Stimulated activated naive CD4-positive, alpha-beta T cell treated with Interleukin-2 at 50 U/mL for 16 hours (primary cell): ENCODE measurements at regions not wholly inside any gene's neighbourhood (a gene's known extent, or its start where the extent isn't known, plus 50 kb on each side); places are given as distances from the start of the nearest gene placed in this dataset.

Experiments
- DNase-seq: peaks from one replicate; lab custom pipeline; 2025; lab: John Stamatoyannopoulos, UW

DNA sequence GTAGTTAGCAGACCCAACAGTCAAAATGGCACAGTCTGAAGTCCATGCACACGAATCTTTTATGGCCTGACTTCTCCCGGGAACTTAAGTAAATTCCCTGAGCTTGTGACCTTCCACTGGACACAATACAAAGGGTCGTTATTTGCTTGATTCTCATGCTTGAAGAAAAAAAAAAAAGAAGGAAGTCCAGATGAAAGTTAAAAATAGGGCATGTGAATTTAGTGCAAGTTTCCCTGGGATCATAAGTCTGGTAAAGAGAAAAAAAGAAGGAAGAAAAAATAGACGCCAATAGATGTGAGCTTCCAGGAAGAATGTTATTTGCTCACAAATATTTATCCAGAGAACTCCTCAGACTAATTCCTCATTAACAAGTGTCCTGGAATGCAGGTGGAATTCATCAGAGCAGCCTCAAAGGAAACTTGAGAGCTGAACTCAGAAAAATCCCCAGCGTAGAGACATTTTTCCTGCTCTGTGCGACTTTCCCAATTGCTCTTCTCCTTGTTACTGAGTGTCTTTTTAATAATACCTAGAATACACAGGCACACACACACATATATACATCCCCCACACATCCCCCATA, 616.3 kb downstream of the EBF1 start:
- no peak for DNase-seq

DNA sequence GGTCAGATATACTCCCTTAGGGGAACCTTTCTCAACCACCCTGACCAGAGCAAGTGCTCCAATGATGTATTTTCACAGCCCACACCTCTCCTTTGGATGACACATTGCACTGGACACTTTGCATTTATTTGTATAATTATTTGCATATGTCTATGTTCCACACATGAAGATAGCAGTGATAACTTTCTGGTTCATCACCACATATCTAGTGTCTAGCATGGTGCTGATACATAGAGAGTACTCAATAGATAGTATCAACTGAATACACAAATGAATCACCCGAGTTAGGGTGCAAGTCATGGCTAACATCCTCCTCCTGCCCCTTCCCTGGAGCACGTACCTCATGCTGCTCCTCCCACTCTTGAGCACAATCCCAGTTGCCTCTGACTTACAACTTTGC, 617.6 kb downstream of the EBF1 start:
- no peak for DNase-seq

- no peak for DNase-seq
These were observed 619.2 kb upstream of the CLINT1 start for GRCh38 chr5:158478139-158478538.

- DNase-seq, result no peak
These were observed 618.3 kb upstream of the CLINT1 start for GRCh38 chr5:158477214-158477613.

DNA sequence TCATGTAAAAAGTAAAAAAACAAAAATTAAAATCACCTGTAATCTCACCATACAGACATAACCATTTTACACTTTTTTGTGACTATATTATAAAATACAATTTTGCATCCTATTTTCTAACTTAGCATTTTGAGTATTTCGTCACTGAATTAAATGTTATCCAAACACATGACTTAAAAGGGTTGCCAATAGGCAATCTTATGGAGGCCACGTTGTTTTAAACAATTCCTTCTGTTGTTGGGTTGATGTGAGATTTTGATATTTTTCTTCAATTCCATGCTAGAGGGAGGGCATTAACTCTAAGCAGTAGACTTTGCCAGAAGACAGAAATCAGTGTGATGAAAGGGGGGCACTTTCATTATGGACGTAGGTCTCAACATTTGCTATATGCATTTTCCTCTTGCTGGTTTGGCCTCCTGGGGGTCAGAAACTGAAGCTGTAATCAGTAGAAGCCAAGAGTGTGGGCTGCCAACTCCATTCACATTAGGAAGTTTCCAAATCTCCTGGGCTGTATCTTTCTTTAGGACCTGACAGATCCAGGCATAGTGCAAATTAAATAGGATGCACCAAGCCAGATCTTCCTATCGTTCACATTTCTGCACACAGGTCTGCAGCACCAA, 614.2 kb upstream of the CLINT1 start:
- DNase-seq, result no peak

- DNase-seq, result no peak
These were observed 612.6 kb upstream of the CLINT1 start for GRCh38 chr5:158471535-158471924.

GRCh38 chr5:158470764-158471534, 612.0 kb upstream of the CLINT1 start:
- no peak for DNase-seq

- DNase-seq, result no peak
These were observed 609.5 kb upstream of the CLINT1 start for GRCh38 chr5:158468444-158468843.

GRCh38 chr5:158466191-158466590, 607.2 kb upstream of the CLINT1 start:
- DNase-seq, result no peak

DNA sequence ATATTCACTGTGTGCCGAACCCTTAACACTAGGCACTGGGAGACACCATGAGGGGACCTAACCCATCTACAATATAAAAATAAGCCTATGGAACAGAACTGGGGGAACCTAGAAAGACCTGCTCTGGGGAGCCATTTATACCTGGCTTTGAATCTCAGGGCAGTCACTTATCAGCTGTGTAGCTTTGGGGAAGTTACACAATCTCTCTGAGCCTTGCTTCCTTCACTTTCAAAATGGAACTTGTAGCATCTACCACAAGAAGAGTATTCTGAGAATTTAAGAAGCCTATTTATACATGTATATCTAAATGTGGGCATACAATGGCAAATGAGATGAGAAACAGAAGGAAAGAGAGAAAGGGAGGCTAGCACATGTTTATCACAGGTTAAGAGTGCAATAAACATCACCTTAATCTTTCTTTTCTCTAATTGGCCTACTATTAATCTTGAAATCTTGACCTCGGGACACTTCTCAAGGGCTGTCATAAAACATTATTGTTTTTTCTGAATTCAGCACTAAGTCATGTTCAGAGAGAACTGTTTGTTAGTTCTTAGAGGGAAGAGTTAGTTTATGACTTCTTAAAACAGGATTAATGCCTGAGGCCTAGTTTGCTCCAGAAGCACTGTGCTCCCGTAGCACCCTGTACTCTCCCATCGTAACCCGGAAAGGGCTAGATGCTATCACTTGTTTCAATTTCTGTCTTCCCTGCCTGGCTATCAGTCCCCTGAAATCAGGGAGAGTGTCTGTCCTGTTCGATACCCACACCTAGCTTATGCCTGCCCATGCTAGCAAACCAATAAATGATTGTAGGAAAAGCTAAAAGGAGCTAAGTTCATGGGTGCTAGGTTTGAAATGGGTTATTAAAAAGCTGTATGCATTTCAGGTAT, 606.4 kb upstream of the CLINT1 start:
- DNase-seq, result no peak

GRCh38 chr5:158464383-158464782, 605.4 kb upstream of the CLINT1 start:
- no peak for DNase-seq

GRCh38 chr5:158463938-158464337, 605.0 kb upstream of the CLINT1 start:
- no peak for DNase-seq

DNA sequence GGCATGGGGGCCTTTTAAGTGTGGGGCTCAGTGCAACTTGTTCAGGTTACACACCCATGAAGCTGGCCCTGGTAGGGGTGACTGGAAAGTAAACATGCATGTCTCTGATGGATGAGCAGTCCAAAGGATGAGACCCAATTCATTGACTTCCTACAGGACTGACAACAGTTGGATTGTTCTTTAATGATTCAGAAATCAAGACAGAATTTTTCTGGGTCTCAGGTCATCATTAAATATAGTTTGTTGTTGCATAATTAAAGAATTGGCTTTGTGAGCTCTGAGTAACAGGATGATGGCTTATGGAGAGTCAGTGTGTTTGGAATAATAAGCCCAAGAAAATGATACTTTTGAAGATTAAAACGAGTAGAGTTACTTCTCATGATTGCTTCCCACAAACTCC, 604.2 kb upstream of the CLINT1 start:
- no peak for DNase-seq

DNA sequence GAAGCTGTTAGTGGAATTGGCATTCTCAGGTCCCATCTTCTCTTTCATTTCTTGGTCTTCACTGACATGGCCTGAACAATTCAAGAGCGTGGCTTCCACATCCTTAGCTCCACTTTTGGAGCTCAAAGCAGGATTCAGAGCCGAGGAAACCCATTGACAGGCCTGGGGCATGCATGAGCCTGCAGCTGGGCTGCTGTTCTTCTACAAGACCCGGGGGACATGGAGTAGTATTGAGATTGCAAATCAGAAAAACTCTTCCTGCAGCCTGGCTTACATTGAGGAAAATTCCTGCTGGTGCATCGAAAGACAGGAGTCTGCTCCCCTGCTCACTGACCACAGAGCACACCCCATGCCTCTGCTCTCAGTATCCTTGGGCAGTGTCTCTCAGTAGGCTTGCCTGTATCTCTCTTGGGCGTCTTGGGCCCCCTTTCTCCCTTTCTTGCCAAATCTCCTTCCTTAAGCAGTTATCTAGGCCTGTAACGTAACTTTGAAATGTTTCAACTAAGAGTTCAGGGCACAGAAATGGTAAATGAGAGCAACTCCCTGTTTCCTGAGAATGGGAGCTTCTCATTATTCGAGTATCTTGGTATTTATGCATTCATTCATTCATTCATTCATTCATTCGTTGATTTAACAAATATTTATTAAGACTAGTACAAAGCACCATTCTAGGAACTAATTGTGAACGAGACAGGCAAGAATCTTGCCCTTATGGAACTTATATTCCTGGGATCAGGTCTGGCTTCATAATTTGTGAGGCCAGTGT, 603.6 kb upstream of the CLINT1 start:
- no peak for DNase-seq

- DNase-seq, result no peak
These were observed 602.4 kb upstream of the CLINT1 start for GRCh38 chr5:158461240-158461854.

- DNase-seq, result no peak
These were observed 599.1 kb upstream of the CLINT1 start for GRCh38 chr5:158458086-158458485.

DNA sequence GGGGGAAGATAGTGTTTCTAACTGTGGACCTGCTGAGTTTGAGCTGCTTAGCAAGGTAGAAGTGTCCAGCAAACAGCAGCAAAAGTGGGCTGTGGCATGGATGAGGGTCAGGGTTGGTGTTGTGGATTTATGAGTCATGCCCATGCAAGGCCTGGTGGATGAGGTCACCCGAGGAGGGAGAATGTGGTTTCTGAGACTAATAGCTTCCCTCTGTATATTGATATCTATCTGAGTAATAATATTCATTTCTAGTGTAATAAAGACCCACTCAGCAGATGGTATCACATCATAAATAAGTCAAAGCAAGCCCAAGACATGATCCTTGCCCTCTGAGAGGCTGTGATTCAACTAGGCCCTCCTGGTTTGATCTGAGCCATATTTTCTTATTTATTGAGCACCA, 597.8 kb upstream of the CLINT1 start:
- DNase-seq, result no peak

DNA sequence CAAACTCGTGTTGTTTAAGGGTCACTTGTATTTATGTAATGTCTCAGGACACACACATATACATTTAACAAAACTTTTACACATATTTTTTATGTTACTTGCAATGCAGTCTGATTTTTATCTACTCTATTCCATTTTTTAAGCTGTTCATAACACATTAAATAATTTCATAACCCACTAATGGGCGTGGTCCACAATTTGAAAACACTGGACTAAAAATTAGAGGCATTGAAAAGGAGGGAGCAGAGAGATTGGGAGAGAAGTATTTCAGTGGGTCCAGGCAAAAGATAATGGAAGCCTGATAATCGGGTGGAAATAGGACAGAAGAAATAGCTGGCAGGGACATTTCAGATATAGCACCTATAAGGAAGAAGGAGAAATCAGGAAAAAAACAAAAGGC, 597.3 kb upstream of the CLINT1 start:
- DNase-seq, result no peak

DNA sequence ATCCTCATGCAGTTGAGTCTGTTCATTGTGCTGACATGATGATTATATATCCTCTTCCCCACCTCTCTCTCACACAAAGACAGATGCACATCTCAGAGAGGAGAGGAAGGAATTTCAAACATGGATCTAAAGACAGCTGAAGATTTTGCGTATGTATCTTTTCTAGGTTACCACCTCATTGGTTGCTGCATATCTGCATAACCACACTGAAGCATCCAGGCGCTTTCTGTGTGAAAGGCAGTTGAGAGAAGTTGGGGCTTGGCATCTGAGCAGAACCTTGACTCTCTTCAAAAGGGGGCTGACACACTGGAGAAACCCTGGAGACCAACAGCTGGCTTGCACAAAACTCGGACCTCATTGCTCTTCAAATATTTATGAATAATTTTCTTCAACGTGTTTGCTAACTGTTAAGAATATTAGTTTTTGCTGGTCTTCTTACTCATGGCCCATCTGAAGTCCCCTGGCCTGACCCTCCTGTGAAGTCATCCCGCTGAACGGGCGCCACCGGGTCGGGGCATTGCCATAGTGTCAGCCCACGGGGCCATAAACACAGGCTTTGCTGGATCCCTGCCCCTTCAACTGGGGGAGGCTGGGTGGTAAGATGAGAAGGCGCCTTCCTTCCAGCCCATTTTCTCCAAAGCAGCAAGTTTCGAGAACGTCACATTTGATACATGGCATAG, 593.2 kb upstream of the CLINT1 start:
- no peak for DNase-seq

- no peak for DNase-seq
These were observed 592.5 kb upstream of the CLINT1 start for GRCh38 chr5:158451203-158451992.
